ENCODE measurements at regions not wholly inside any gene's neighbourhood (a gene's known extent, or its start where the extent isn't known, plus 50 kb on each side); places are given as distances from the start of the nearest gene placed in this dataset.

DNA sequence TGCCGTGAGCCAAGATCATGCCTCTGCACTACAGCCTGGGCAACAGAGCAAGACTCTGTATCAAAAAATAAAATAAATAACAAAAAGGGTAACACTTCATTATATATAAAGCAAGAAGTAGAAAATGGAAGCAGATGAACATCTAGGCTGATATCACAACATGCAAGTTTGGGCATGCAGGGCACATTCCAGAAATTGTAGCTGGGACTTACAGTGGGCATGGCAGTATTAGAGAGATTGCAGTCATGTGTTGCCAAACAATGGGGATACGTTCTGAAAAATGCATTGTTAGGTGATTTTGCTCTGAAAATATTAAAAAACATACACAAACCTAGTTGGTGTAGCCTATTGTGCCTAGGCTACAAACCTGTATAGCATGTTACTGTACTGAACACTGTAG is 441.0 kb upstream of the PRMT6 start:
- no peak for TF ChIP-seq CTCF (IDR thresholded peaks at IDR 0.05; ENCODE audit: borderline replicate concordance, extremely low read depth, low read length, poor library complexity, severe bottlenecking)
- TF ChIP-seq EZH2 (IDR thresholded peaks at IDR 0.05; ENCODE audit: borderline replicate concordance, low read depth, low read length, severe bottlenecking), result no peak
